ENCODE measurements at regions not wholly inside any gene's neighbourhood (a gene's known extent, or its start where the extent isn't known, plus 50 kb on each side); places are given as distances from the start of the nearest gene placed in this dataset.

GRCh38 chr16:18037051-18037450 lies 299.5 kb downstream of the NPIPA8 start:
- H3K27me3 ChIP-seq (ENCODE audit: control insufficient read depth, insufficient read depth, low read length), result no peaks in the 10 kb centered on the region
- no peak overlapping the region for H3K27ac ChIP-seq (ENCODE audit: insufficient read depth, low read length, poor library complexity, severe bottlenecking)
- Mint-ChIP-seq H3K4me3 (no peak overlapping the region), H3K4me1 (no peaks in the 10 kb centered on the region), H3K9me3 (peaks cover 0 to 8% (median 4%) of the 10 kb centered on the region in 7 donors), H3K27me3 (peaks cover 4% of the 10 kb centered on the region), H3K27ac (no peak overlapping the region), H3K36me3 (no peaks in the 10 kb centered on the region)
- no peak for DNase-seq
- ATAC-seq (ENCODE audit: low read depth in 2 of 2), result no peak
- no peaks in the 10 kb centered on the region for H3K4me1 ChIP-seq (ENCODE audit: control insufficient read depth, insufficient read depth, low read length, poor library complexity, severe bottlenecking)
- H3K36me3 ChIP-seq (ENCODE audit: control insufficient read depth, insufficient read depth, low read length), result no peaks in the 10 kb centered on the region
- H3K4me3 ChIP-seq (ENCODE audit: low read depth, low read length), result no peak overlapping the region
- H3K9me3 ChIP-seq (ENCODE audit: control insufficient read depth in 2 of 2, low read length in 2 of 2), result no peaks in the 10 kb centered on the region

GRCh38 chr16:18024611-18025010 lies 311.9 kb downstream of the NPIPA8 start:
- no peak overlapping the region for H3K4me3 Mint-ChIP-seq
- Histone ChIP-seq H3K4me3 (ENCODE audit: low read depth, low read length) (no peak overlapping the region), H3K36me3 (ENCODE audit: control insufficient read depth, insufficient read depth, low read length) (no peaks in the 10 kb centered on the region), H3K27me3 (ENCODE audit: control insufficient read depth, insufficient read depth, low read length) (no peaks in the 10 kb centered on the region), H3K4me1 (ENCODE audit: control insufficient read depth, insufficient read depth, low read length, poor library complexity, severe bottlenecking) (no peaks in the 10 kb centered on the region), H3K27ac (ENCODE audit: insufficient read depth, low read length, poor library complexity, severe bottlenecking) (no peak overlapping the region), H3K9me3 (ENCODE audit: control insufficient read depth in 2 of 2, low read length in 2 of 2) (no peaks in the 10 kb centered on the region)
- DNase-seq, result no peak
- ATAC-seq (ENCODE audit: low read depth in 2 of 2), result no peak
- no peak overlapping the region for H3K27ac Mint-ChIP-seq
- peaks cover 6% of the 10 kb centered on the region for H3K27me3 Mint-ChIP-seq
- no peaks in the 10 kb centered on the region for H3K36me3 Mint-ChIP-seq
- no peaks in the 10 kb centered on the region for H3K4me1 Mint-ChIP-seq
- H3K9me3 Mint-ChIP-seq, result peaks cover 0 to 3% (median 0%) of the 10 kb centered on the region in 7 donors

- H3K4me1 ChIP-seq (ENCODE audit: control insufficient read depth, insufficient read depth, low read length, poor library complexity, severe bottlenecking), result no peaks in the 10 kb centered on the region
- H3K27me3 Mint-ChIP-seq, result peaks cover 4% of the 10 kb centered on the region
- peaks cover 0 to 2% (median 0%) of the 10 kb centered on the region in 7 donors for H3K9me3 Mint-ChIP-seq
- no peak overlapping the region for H3K27ac ChIP-seq (ENCODE audit: insufficient read depth, low read length, poor library complexity, severe bottlenecking)
- no peak for DNase-seq
- H3K4me3 ChIP-seq (ENCODE audit: low read depth, low read length), result no peak overlapping the region
- no peaks in the 10 kb centered on the region for H3K36me3 Mint-ChIP-seq
- H3K9me3 ChIP-seq (ENCODE audit: control insufficient read depth in 2 of 2, low read length in 2 of 2), result no peaks in the 10 kb centered on the region
- no peak for ATAC-seq (ENCODE audit: low read depth in 2 of 2)
- H3K4me3 Mint-ChIP-seq, result no peak overlapping the region
- no peak overlapping the region for H3K27ac Mint-ChIP-seq
- no peaks in the 10 kb centered on the region for H3K27me3 ChIP-seq (ENCODE audit: control insufficient read depth, insufficient read depth, low read length)
- no peaks in the 10 kb centered on the region for H3K4me1 Mint-ChIP-seq
- H3K36me3 ChIP-seq (ENCODE audit: control insufficient read depth, insufficient read depth, low read length), result no peaks in the 10 kb centered on the region
These were observed 318.2 kb downstream of the NPIPA8 start for GRCh38 chr16:18018376-18018775.

GRCh38 chr16:18013863-18014262 lies 322.7 kb downstream of the NPIPA8 start:
- H3K9me3 ChIP-seq (ENCODE audit: control insufficient read depth in 2 of 2, low read length in 2 of 2), result no peaks in the 10 kb centered on the region
- Mint-ChIP-seq H3K36me3 (no peaks in the 10 kb centered on the region), H3K4me3 (no peak overlapping the region), H3K9me3 (peaks cover 0 to 2% (median 1%) of the 10 kb centered on the region in 7 donors), H3K4me1 (no peaks in the 10 kb centered on the region), H3K27ac (no peak overlapping the region), H3K27me3 (peaks cover 4% of the 10 kb centered on the region)
- H3K27me3 ChIP-seq (ENCODE audit: control insufficient read depth, insufficient read depth, low read length), result no peaks in the 10 kb centered on the region
- H3K4me3 ChIP-seq (ENCODE audit: low read depth, low read length), result no peak overlapping the region
- H3K27ac ChIP-seq (ENCODE audit: insufficient read depth, low read length, poor library complexity, severe bottlenecking), result no peak overlapping the region
- ATAC-seq (ENCODE audit: low read depth in 2 of 2) (no peak), DNase-seq (no peak)
- no peaks in the 10 kb centered on the region for H3K4me1 ChIP-seq (ENCODE audit: control insufficient read depth, insufficient read depth, low read length, poor library complexity, severe bottlenecking)
- no peaks in the 10 kb centered on the region for H3K36me3 ChIP-seq (ENCODE audit: control insufficient read depth, insufficient read depth, low read length)

GRCh38 chr16:18008356-18008755 lies 328.2 kb downstream of the NPIPA8 start:
- Mint-ChIP-seq H3K4me1 (no peaks in the 10 kb centered on the region), H3K36me3 (no peaks in the 10 kb centered on the region), H3K27me3 (no peaks in the 10 kb centered on the region), H3K27ac (no peak overlapping the region), H3K4me3 (no peak overlapping the region), H3K9me3 (peaks cover 0 to 4% (median 0%) of the 10 kb centered on the region in 7 donors)
- Histone ChIP-seq H3K4me1 (ENCODE audit: control insufficient read depth, insufficient read depth, low read length, poor library complexity, severe bottlenecking) (no peaks in the 10 kb centered on the region), H3K27me3 (ENCODE audit: control insufficient read depth, insufficient read depth, low read length) (no peaks in the 10 kb centered on the region), H3K27ac (ENCODE audit: insufficient read depth, low read length, poor library complexity, severe bottlenecking) (no peak overlapping the region), H3K36me3 (ENCODE audit: control insufficient read depth, insufficient read depth, low read length) (no peaks in the 10 kb centered on the region), H3K4me3 (ENCODE audit: low read depth, low read length) (no peak overlapping the region), H3K9me3 (ENCODE audit: control insufficient read depth in 2 of 2, low read length in 2 of 2) (no peaks in the 10 kb centered on the region)
- ATAC-seq (ENCODE audit: low read depth in 2 of 2), result no peak
- DNase-seq, result no peak

- ATAC-seq (ENCODE audit: low read depth in 2 of 2) (no peak), DNase-seq (no peak)
- Histone ChIP-seq H3K27ac (ENCODE audit: insufficient read depth, low read length, poor library complexity, severe bottlenecking) (no peak overlapping the region), H3K4me3 (ENCODE audit: low read depth, low read length) (no peak overlapping the region), H3K27me3 (ENCODE audit: control insufficient read depth, insufficient read depth, low read length) (peaks cover 3% of the 10 kb centered on the region), H3K36me3 (ENCODE audit: control insufficient read depth, insufficient read depth, low read length) (no peaks in the 10 kb centered on the region), H3K4me1 (ENCODE audit: control insufficient read depth, insufficient read depth, low read length, poor library complexity, severe bottlenecking) (no peaks in the 10 kb centered on the region), H3K9me3 (ENCODE audit: control insufficient read depth in 2 of 2, low read length in 2 of 2) (no peaks in the 10 kb centered on the region)
- no peaks in the 10 kb centered on the region for H3K27me3 Mint-ChIP-seq
- no peak overlapping the region for H3K4me3 Mint-ChIP-seq
- H3K4me1 Mint-ChIP-seq, result no peaks in the 10 kb centered on the region
- H3K27ac Mint-ChIP-seq, result no peak overlapping the region
- peaks cover 0 to 5% (median 1%) of the 10 kb centered on the region in 7 donors for H3K9me3 Mint-ChIP-seq
- H3K36me3 Mint-ChIP-seq, result no peaks in the 10 kb centered on the region
These were observed 333.5 kb downstream of the NPIPA8 start for GRCh38 chr16:18003033-18003432.

GRCh38 chr16:17998996-17999395 lies 337.5 kb downstream of the NPIPA8 start:
- H3K27me3 ChIP-seq (ENCODE audit: control insufficient read depth, insufficient read depth, low read length), result peaks cover 3% of the 10 kb centered on the region
- no peaks in the 10 kb centered on the region for H3K4me1 ChIP-seq (ENCODE audit: control insufficient read depth, insufficient read depth, low read length, poor library complexity, severe bottlenecking)
- Mint-ChIP-seq H3K9me3 (peaks cover 0 to 8% (median 0%) of the 10 kb centered on the region in 7 donors), H3K4me3 (no peak overlapping the region), H3K27me3 (peaks cover 5% of the 10 kb centered on the region), H3K36me3 (no peaks in the 10 kb centered on the region), H3K4me1 (no peaks in the 10 kb centered on the region), H3K27ac (no peak overlapping the region)
- no peaks in the 10 kb centered on the region for H3K9me3 ChIP-seq (ENCODE audit: control insufficient read depth in 2 of 2, low read length in 2 of 2)
- no peak for DNase-seq
- no peak overlapping the region for H3K27ac ChIP-seq (ENCODE audit: insufficient read depth, low read length, poor library complexity, severe bottlenecking)
- H3K36me3 ChIP-seq (ENCODE audit: control insufficient read depth, insufficient read depth, low read length), result no peaks in the 10 kb centered on the region
- H3K4me3 ChIP-seq (ENCODE audit: low read depth, low read length), result no peak overlapping the region
- ATAC-seq (ENCODE audit: low read depth in 2 of 2), result no peak

- H3K4me3 ChIP-seq (ENCODE audit: low read depth, low read length), result no peak overlapping the region
- no peak overlapping the region for H3K27ac ChIP-seq (ENCODE audit: insufficient read depth, low read length, poor library complexity, severe bottlenecking)
- Mint-ChIP-seq H3K36me3 (no peaks in the 10 kb centered on the region), H3K9me3 (peaks cover 0 to 8% (median 0%) of the 10 kb centered on the region in 7 donors), H3K4me3 (no peak overlapping the region), H3K4me1 (no peaks in the 10 kb centered on the region), H3K27me3 (peaks cover 5% of the 10 kb centered on the region), H3K27ac (no peak overlapping the region)
- H3K4me1 ChIP-seq (ENCODE audit: control insufficient read depth, insufficient read depth, low read length, poor library complexity, severe bottlenecking), result no peaks in the 10 kb centered on the region
- H3K9me3 ChIP-seq (ENCODE audit: control insufficient read depth in 2 of 2, low read length in 2 of 2), result no peaks in the 10 kb centered on the region
- ATAC-seq (ENCODE audit: low read depth in 2 of 2), result no peak
- H3K27me3 ChIP-seq (ENCODE audit: control insufficient read depth, insufficient read depth, low read length), result peaks cover 3% of the 10 kb centered on the region
- H3K36me3 ChIP-seq (ENCODE audit: control insufficient read depth, insufficient read depth, low read length), result no peaks in the 10 kb centered on the region
- DNase-seq, result no peak
These were observed 338.0 kb downstream of the NPIPA8 start for GRCh38 chr16:17998550-17998949.
